ENCODE measurements at regions not wholly inside any gene's neighbourhood (a gene's known extent, or its start where the extent isn't known, plus 50 kb on each side); places are given as distances from the start of the nearest gene placed in this dataset.

GRCh38 chr10:129329385-129330055, 137.5 kb upstream of the MGMT start:
- intact Hi-C loops (cut with micrococcal nuclease) = loop anchor here (2.0 to 5.0 kb wide), 6 partner anchors 25 to 643 kb away; partner anchors contain the start of gene MGMT
- TF ChIP-seq POLR2AphosphoS5 (IDR thresholded peaks at IDR 0.05; ENCODE audit: insufficient read depth, low read depth, low read length) = no peak
- no peak for TF ChIP-seq EZH2 (IDR thresholded peaks at IDR 0.05; ENCODE audit: borderline replicate concordance, low read depth, low read length, severe bottlenecking)
- TF ChIP-seq POLR2A (IDR thresholded peaks at IDR 0.05; ENCODE audit: low read depth, low read length) = no peak
- TF ChIP-seq GATA2 (IDR thresholded peaks at IDR 0.05; ENCODE audit: insufficient read depth, insufficient read length, low read depth, low read length) = no peak

GRCh38 chr10:129330211-129330610, 136.8 kb upstream of the MGMT start:
- Histone ChIP-seq H3K27me3 (ENCODE audit: control insufficient read depth in 2 of 2, insufficient read depth in 2 of 2, low read length in 2 of 2) (peaks cover under 1 to 11% of the 10 kb centered on the region in 2 experiments), H3K36me3 (ENCODE audit: control insufficient read depth in 2 of 2, extremely low read depth in 1 of 2, insufficient read depth in 2 of 2, low read length in 2 of 2) (no peaks in the 10 kb centered on the region), H3K4me1 (ENCODE audit: control insufficient read depth, extremely low read depth, insufficient read depth, low read length) (peaks cover 13% of the 10 kb centered on the region), H2AFZ (ENCODE audit: low read depth, low read length) (no peak overlapping the region), H3K9me3 (replicated peaks; ENCODE audit: control insufficient read depth, insufficient read depth, low read length) (no peaks in the 10 kb centered on the region), H3K4me3 (replicated peaks in 1 of 3; ENCODE audit: insufficient read depth in 1 of 3, low read depth in 1 of 3, low read length in 3 of 3) (no peak overlapping the region), H4K20me1 (replicated peaks; ENCODE audit: control insufficient read depth, extremely low read depth, insufficient read depth, low read length) (no peaks in the 10 kb centered on the region), H3K9ac (replicated peaks; ENCODE audit: extremely low read depth, insufficient read depth, low read length) (no peak overlapping the region), H3K9me1 (replicated peaks; ENCODE audit: control insufficient read depth, extremely low read depth, insufficient read depth, low read length) (no peaks in the 10 kb centered on the region), H3K4me2 (ENCODE audit: insufficient read depth, low read length) (no peak overlapping the region), H3K27ac (ENCODE audit: insufficient read depth, low read depth, low read length) (no peak overlapping the region), H3K79me2 (ENCODE audit: control insufficient read depth, insufficient read depth, low read length) (no peaks in the 10 kb centered on the region)
- BruUV-seq (replicated peaks) = no TSS peak
- ChIA-PET CTCF (interaction anchor here (3.6 kb wide), 1 partner anchor 298 kb away, joined by 98 read pairs; no protein-coding TSS in a partner anchor), POLR2A (no interaction called here)
- FAIRE-seq (no peak), DNase-seq (ENCODE audit: low read depth, low spot score) (no peak)
- no peak for TF ChIP-seq MYC (IDR thresholded peaks at IDR 0.05; ENCODE audit: low read depth, low read length)
- intact Hi-C loops (cut with micrococcal nuclease) (loop anchor here (2.0 to 5.0 kb wide), 4 partner anchors 87 to 642 kb away; partner anchors contain the start of gene MGMT), dilution Hi-C loops (cut with MboI; ENCODE audit: extremely low pct_ligation_motif_present, low sequenced_read_pairs) (no loop called here)

More at GRCh38 chr10:129329385-129330055, 137.5 kb upstream of the MGMT start:
- H2AFZ ChIP-seq (ENCODE audit: low read depth, low read length) = no peak overlapping the region
- H3K27ac ChIP-seq (ENCODE audit: insufficient read depth, low read depth, low read length) = no peak overlapping the region
- CTCF ChIA-PET = interaction anchor here (3.6 kb wide), 1 partner anchor 297 kb away, joined by 98 read pairs; no protein-coding TSS in a partner anchor
- H3K4me1 ChIP-seq (ENCODE audit: control insufficient read depth, extremely low read depth, insufficient read depth, low read length) = peaks cover 13% of the 10 kb centered on the region
- no peak overlapping the region for H3K9ac ChIP-seq (replicated peaks; ENCODE audit: extremely low read depth, insufficient read depth, low read length)
- POLR2A ChIA-PET = no interaction called here
- H3K36me3 ChIP-seq (ENCODE audit: control insufficient read depth in 2 of 2, extremely low read depth in 1 of 2, insufficient read depth in 2 of 2, low read length in 2 of 2) = no peaks in the 10 kb centered on the region
- H4K20me1 ChIP-seq (replicated peaks; ENCODE audit: control insufficient read depth, extremely low read depth, insufficient read depth, low read length) = no peaks in the 10 kb centered on the region
- no peak overlapping the region for H3K4me2 ChIP-seq (ENCODE audit: insufficient read depth, low read length)
- H3K27me3 ChIP-seq (ENCODE audit: control insufficient read depth in 2 of 2, insufficient read depth in 2 of 2, low read length in 2 of 2) = peaks cover 0 to 11% of the 10 kb centered on the region in 2 experiments
- BruUV-seq (replicated peaks) = no TSS peak
- no peaks in the 10 kb centered on the region for H3K9me1 ChIP-seq (replicated peaks; ENCODE audit: control insufficient read depth, extremely low read depth, insufficient read depth, low read length)
- no peak for DNase-seq (ENCODE audit: low read depth, low spot score)
- dilution Hi-C loops (cut with MboI; ENCODE audit: extremely low pct_ligation_motif_present, low sequenced_read_pairs) = no loop called here
- no peaks in the 10 kb centered on the region for H3K79me2 ChIP-seq (ENCODE audit: control insufficient read depth, insufficient read depth, low read length)
- no peak overlapping the region for H3K4me3 ChIP-seq (replicated peaks in 1 of 3; ENCODE audit: insufficient read depth in 1 of 3, low read depth in 1 of 3, low read length in 3 of 3)
- H3K9me3 ChIP-seq (replicated peaks; ENCODE audit: control insufficient read depth, insufficient read depth, low read length) = no peaks in the 10 kb centered on the region
- FAIRE-seq = no peak
